Gastroesophageal sphincter (tissue), 4 donors: ENCODE measurements at regions not wholly inside any gene's neighbourhood (a gene's known extent, or its start where the extent isn't known, plus 50 kb on each side); places are given as distances from the start of the nearest gene placed in this dataset.
A peak's percentile ranks its signal among the peaks of the same experiment; 100 is the strongest.

Source experiments
- ATAC-seq: fragments of 150-250 bp; one replicate; pipeline ENCODE4 v1.9.1; 2016; ENCODE audit warnings: mild to moderate bottlenecking, moderate library complexity
- H3K27ac ChIP-seq, 4 donors: fragments of 200-600 bp; sonication (generic) in 3 of 4; 1 replicate in 3 of 4; 2 replicates in 1 of 4; pipeline ENCODE4 v1.5.1; 2016 to 2019
- H3K27me3 ChIP-seq: fragments of 200-600 bp; sonication (generic); one replicate; pipeline ENCODE4 v1.5.1; 2019
- H3K36me3 ChIP-seq, 2 donors: fragments of 200-600 bp; sonication (generic); one replicate each; pipeline ENCODE4 v1.5.1; 2019; ENCODE audit warnings: control low read depth in 1 of 2
- H3K4me1 ChIP-seq, 3 donors: fragments of 200-600 bp; sonication (generic); 1 replicate in 2 of 3; 2 replicates in 1 of 3; pipeline ENCODE4 v1.5.1; 2016 to 2019; ENCODE audit warnings: control low read depth in 2 of 3
- H3K4me3 ChIP-seq, 2 donors: fragments of 200-600 bp; sonication (generic); one replicate each; pipeline ENCODE4 v1.5.1; 2019; ENCODE audit warnings: mild to moderate bottlenecking in 1 of 2, moderate library complexity in 1 of 2
- H3K9me3 ChIP-seq, 3 donors: fragments of 200-600 bp; sonication (generic); one replicate each; pipeline ENCODE4 v1.5.1; 2017 to 2019; ENCODE audit warnings: control low read depth in 2 of 3
- CTCF ChIP-seq, 4 experiments: fragments of 200-600 bp in 2 of 4; fragments of 450-650 bp in 2 of 4; sonication (generic) in 1 of 4; IDR thresholded peaks; one replicate each; pipeline ENCODE4 v1.5.1; 2017 to 2019; ENCODE audit warnings: antibody characterized with exemption in 4 of 4, mild to moderate bottlenecking in 2 of 4, moderate library complexity in 2 of 4
- EP300 ChIP-seq: sonication (generic); formaldehyde crosslinking; IDR thresholded peaks from one replicate; pipeline ENCODE4 v1.6.1; 2017; ENCODE audit warnings: antibody characterized with exemption, mild to moderate bottlenecking
- POLR2A ChIP-seq, 2 donors: fragments of 450-650 bp; IDR thresholded peaks; one replicate each; pipeline ENCODE4 v1.6.1; 2017; ENCODE audit warnings: antibody characterized with exemption in 2 of 2, mild to moderate bottlenecking in 2 of 2, moderate library complexity in 1 of 2
- POLR2AphosphoS5 ChIP-seq: sonication (generic); formaldehyde crosslinking; IDR thresholded peaks from one replicate; pipeline ENCODE4 v1.6.1; 2017; ENCODE audit warnings: antibody characterized with exemption
- WGBS, 2 donors: methylation state at CpG; one replicate each; pipeline ENCODE4 v1.1.5; 2018; ENCODE audit warnings: low coverage in 1 of 2; 5-methylcytosine and 5-hydroxymethylcytosine counted together

DNA sequence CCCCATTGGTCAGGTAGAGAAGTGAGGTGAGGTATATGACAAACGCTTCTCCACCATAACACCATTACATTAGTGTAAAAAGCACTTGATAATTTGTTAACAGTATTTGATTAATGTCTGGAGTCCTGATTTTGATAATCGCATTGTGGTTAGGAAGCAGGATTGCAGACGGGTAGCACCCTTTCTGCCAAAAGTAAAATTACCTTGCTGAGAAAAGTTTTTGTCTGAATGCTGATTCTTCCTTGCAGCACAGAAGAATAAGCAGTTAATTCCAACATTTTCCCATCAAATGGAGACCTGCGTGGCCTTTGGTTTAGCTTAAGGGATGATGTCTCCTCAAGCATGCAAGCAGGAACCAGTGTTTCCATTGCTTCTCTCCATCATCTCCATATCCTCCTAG is 1090.2 kb upstream of the TMEM132C start:
- TF ChIP-seq CTCF (IDR thresholded peaks at IDR 0.05), result no peak
- TF ChIP-seq EP300, result no peak
- TF ChIP-seq POLR2AphosphoS5, result no peak
- no peak for TF ChIP-seq POLR2A (IDR thresholded peaks at IDR 0.05)
- Histone ChIP-seq H3K27ac (no peak overlapping the region), H3K4me3 (no peak overlapping the region), H3K36me3 (no peaks in the 10 kb centered on the region), H3K9me3 (peaks cover 0 to 21% (median 0%) of the 10 kb centered on the region in 3 donors), H3K4me1 (no peaks in the 10 kb centered on the region), H3K27me3 (no peaks in the 10 kb centered on the region)
- WGBS, 2 donors, result 86 to 95% methylated on average over 4 of the region's 4 CpGs
- no peak for ATAC-seq

DNA sequence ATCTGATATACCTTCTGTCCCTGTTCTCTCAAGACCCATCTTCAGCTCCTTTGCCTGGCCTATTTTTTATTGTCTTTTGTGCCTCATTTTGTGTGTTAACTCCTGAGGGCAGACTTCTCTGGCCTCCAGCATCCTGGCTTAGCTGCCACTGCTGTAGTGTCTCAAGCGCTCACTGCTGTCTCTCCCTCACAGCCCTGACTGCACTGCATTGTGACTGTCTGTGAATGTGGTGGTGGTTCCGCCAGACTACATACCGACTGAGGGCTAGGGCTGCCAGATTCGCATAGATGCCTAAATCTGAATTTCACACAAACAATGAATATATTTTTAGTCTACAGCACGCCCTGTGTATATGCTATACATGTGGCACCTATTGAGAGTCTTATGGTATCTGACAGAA is 1088.9 kb upstream of the TMEM132C start:
- Histone ChIP-seq H3K9me3 (peaks cover 0 to 21% (median 0%) of the 10 kb centered on the region in 3 donors), H3K27ac (no peak overlapping the region), H3K27me3 (no peaks in the 10 kb centered on the region), H3K4me3 (no peak overlapping the region), H3K36me3 (no peaks in the 10 kb centered on the region), H3K4me1 (no peaks in the 10 kb centered on the region)
- no peak for TF ChIP-seq EP300
- TF ChIP-seq POLR2A (IDR thresholded peaks at IDR 0.05), result no peak
- TF ChIP-seq CTCF (IDR thresholded peaks at IDR 0.05), result no peak
- no peak for TF ChIP-seq POLR2AphosphoS5
- 80 to 100% methylated on average over 2 to 3 of the region's 5 CpGs for WGBS, 2 donors
- no peak for ATAC-seq

- no peaks in the 10 kb centered on the region for H3K27me3 ChIP-seq
- WGBS, 2 donors, result 100% methylated on average over 1 of the region's 1 CpG; no CpG with 5 or more reads in 1 of the 2 donors
- no peaks in the 10 kb centered on the region for H3K4me1 ChIP-seq
- no peak for ATAC-seq
- no peak overlapping the region for H3K4me3 ChIP-seq
- peaks cover 0 to 21% (median 0%) of the 10 kb centered on the region in 3 donors for H3K9me3 ChIP-seq
- no peak for TF ChIP-seq EP300
- TF ChIP-seq CTCF (IDR thresholded peaks at IDR 0.05), result no peak
- no peak for TF ChIP-seq POLR2AphosphoS5
- no peak for TF ChIP-seq POLR2A (IDR thresholded peaks at IDR 0.05)
- H3K36me3 ChIP-seq, result no peaks in the 10 kb centered on the region
- H3K27ac ChIP-seq, result peak overlapping the region in 1 of 4 donors; percentile 51
These were observed 1088.5 kb upstream of the TMEM132C start for GRCh38 chr12:127178463-127178862.

GRCh38 chr12:127179176-127179575 is 1087.8 kb upstream of the TMEM132C start:
- H3K27ac ChIP-seq, result peak overlapping the region in 1 of 4 donors; percentile 51
- TF ChIP-seq EP300, result no peak
- no peak for TF ChIP-seq POLR2A (IDR thresholded peaks at IDR 0.05)
- no peak for TF ChIP-seq CTCF (IDR thresholded peaks at IDR 0.05)
- ATAC-seq, result peak; percentile 74
- no peak overlapping the region for H3K4me3 ChIP-seq
- H3K36me3 ChIP-seq, result no peaks in the 10 kb centered on the region
- peaks cover 0 to 21% (median 0%) of the 10 kb centered on the region in 3 donors for H3K9me3 ChIP-seq
- 53 to 58% methylated on average over 6 of the region's 6 CpGs for WGBS, 2 donors
- H3K27me3 ChIP-seq, result no peaks in the 10 kb centered on the region
- H3K4me1 ChIP-seq, result no peaks in the 10 kb centered on the region

DNA sequence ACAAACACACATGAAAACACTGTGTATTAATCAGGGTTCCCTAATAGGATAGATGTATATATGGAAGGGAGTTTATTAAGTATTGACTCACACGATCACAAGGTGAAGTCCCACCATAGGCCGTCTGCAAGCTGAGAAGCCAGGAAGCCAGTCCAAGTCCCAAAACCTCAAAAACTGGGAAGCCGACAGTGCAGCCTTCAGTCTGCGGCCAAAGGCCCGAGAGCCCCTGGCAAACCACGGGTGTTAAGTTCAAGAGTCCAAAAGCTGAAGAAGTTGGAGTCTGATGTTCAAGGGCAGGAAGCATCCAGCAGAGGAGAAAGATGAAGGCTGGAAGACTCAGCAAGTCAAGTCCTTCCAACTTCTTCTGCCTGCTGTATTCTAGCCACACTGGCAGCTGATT is 1085.0 kb upstream of the TMEM132C start:
- H3K36me3 ChIP-seq, result no peaks in the 10 kb centered on the region
- no peaks in the 10 kb centered on the region for H3K27me3 ChIP-seq
- H3K4me3 ChIP-seq, result no peak overlapping the region
- H3K27ac ChIP-seq, result no peak overlapping the region
- TF ChIP-seq POLR2AphosphoS5 (no peak), EP300 (no peak), POLR2A (IDR thresholded peaks at IDR 0.05) (no peak), CTCF (IDR thresholded peaks at IDR 0.05) (no peak)
- H3K9me3 ChIP-seq, result peaks cover 0 to 12% (median 0%) of the 10 kb centered on the region in 3 donors
- WGBS, 2 donors, result 80 to 92% methylated on average over 2 to 3 of the region's 6 CpGs
- no peaks in the 10 kb centered on the region for H3K4me1 ChIP-seq
- no peak for ATAC-seq
